ENCODE measurements at regions not wholly inside any gene's neighbourhood (a gene's known extent, or its start where the extent isn't known, plus 50 kb on each side); places are given as distances from the start of the nearest gene placed in this dataset.

- DNase-seq (ENCODE audit: low read depth): no peak
- in situ Hi-C loops (cut with HindIII; ENCODE audit: low pct_unique_long_range_greater_than_20kb, low sequenced_read_pairs): no loop called here
Observed at GRCh38 chr2:16048466-16048865, 108.1 kb downstream of the MYCN start.

DNA sequence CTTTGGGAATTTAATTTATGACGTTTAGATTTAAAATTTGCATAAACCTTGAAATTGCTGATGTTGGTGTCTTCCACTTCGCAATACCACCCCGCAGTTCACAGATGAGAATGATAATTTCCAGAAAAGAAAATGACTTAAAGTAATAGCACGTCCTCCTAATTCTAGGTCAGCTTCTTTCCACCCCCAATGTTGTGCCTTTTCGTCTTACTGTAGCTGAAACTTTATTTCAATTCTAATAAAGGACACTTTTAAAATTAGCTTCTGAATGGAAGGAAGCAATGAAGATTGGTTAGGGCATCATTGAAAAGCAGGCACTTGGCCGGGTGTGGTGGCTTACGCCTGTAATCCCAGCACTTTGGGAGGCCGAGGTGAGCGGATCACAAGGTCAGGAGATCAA lies 107.4 kb downstream of the MYCN start:
- in situ Hi-C loops (cut with HindIII; ENCODE audit: low pct_unique_long_range_greater_than_20kb, low sequenced_read_pairs): no loop called here

GRCh38 chr2:16046649-16047048 lies 106.3 kb downstream of the MYCN start:
- no peak for DNase-seq (ENCODE audit: low read depth)
- in situ Hi-C loops (cut with HindIII; ENCODE audit: low pct_unique_long_range_greater_than_20kb, low sequenced_read_pairs): no loop called here

More for the DNA sequence above, 107.4 kb downstream of the MYCN start:
- no peak for DNase-seq (ENCODE audit: low read depth)

DNA sequence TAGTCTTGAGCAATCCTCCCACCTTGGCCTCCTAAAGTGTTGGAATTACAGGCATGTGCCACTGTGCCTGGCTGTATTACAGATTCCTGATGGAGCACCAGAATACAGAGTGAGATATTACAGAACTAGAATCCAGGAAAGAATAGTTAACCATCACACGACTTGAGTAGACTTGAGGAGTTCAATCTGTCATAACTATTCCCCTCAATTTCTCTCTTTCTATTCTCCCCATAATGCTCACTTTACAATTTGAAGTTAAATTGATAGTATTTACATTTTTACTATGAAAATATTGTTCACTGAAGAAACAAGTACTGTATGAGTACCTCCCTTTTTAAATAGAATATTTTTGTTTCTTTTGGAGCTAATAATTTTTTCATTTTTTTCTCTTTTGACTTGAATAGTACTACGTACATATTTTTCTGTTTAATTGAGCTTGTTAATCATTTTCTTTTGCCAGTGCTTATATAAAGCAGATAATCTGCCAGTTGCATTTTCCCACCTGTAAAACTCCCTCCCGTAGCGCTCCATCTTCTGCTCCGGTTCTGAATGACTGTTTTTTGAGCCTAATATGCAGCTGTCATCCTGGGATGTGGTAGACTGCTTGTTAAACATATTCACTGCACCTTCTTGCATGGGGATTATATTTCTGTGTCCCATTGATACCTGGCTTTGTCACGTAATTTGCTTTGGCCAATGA lies 105.5 kb downstream of the MYCN start:
- DNase-seq (ENCODE audit: low read depth): no peak
- in situ Hi-C loops (cut with HindIII; ENCODE audit: low pct_unique_long_range_greater_than_20kb, low sequenced_read_pairs): no loop called here

GRCh38 chr2:16044946-16045456 lies 104.7 kb downstream of the MYCN start:
- DNase-seq (ENCODE audit: low read depth): no peak
- in situ Hi-C loops (cut with HindIII; ENCODE audit: low pct_unique_long_range_greater_than_20kb, low sequenced_read_pairs): no loop called here

GRCh38 chr2:16043627-16044026 lies 103.3 kb downstream of the MYCN start:
- in situ Hi-C loops (cut with HindIII; ENCODE audit: low pct_unique_long_range_greater_than_20kb, low sequenced_read_pairs): no loop called here
- DNase-seq (ENCODE audit: low read depth): no peak

- no peak for DNase-seq (ENCODE audit: low read depth)
- in situ Hi-C loops (cut with HindIII; ENCODE audit: low pct_unique_long_range_greater_than_20kb, low sequenced_read_pairs): no loop called here
Observed at GRCh38 chr2:16043192-16043591, 102.8 kb downstream of the MYCN start.

- DNase-seq (ENCODE audit: low read depth): no peak
- in situ Hi-C loops (cut with HindIII; ENCODE audit: low pct_unique_long_range_greater_than_20kb, low sequenced_read_pairs): no loop called here
Observed at GRCh38 chr2:16042201-16042700, 101.9 kb downstream of the MYCN start.

GRCh38 chr2:16040271-16041010 lies 100.1 kb downstream of the MYCN start:
- in situ Hi-C loops (cut with HindIII; ENCODE audit: low pct_unique_long_range_greater_than_20kb, low sequenced_read_pairs): no loop called here
- DNase-seq (ENCODE audit: low read depth): no peak

DNA sequence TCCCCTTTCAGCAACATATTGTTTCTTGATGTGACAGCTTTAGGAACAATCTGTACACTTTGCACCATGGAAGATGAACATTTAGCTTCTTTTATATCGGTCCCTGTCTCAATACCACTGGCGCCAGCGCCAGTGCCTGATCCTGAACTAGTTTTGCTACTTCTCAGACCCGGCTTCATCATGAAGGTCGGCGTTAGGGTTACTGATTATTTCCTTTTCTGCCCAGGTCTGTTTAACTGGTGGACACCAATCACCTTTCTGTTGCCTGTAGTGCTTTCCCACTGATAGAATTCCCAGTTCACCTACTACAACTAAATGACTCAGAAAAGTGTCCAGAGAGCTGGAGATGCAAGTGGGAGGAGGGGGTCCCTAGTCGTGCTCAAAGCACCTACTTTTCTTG lies 99.5 kb downstream of the MYCN start:
- in situ Hi-C loops (cut with HindIII; ENCODE audit: low pct_unique_long_range_greater_than_20kb, low sequenced_read_pairs): no loop called here
- no peak for DNase-seq (ENCODE audit: low read depth)

DNA sequence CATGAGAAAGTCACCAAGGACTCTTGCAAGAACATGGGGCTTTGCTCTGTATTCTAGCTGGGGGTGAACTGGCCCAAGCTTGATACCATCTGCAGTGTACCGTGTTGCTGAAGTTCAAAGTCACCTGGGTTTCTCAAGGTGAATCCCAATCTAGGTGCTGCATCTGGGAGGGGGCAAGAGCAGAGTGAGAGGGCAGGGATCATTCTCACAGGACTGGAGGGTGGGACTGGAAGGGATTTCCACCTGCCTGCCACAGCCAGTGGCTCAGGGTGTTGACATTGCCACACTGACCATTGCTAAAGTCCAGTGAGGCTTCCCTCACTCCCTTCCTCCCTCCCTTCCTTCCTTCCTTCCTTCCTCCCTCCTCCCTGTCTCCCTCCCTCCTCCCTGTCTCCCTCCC lies 98.7 kb downstream of the MYCN start:
- in situ Hi-C loops (cut with HindIII; ENCODE audit: low pct_unique_long_range_greater_than_20kb, low sequenced_read_pairs): no loop called here
- DNase-seq (ENCODE audit: low read depth): no peak

DNA sequence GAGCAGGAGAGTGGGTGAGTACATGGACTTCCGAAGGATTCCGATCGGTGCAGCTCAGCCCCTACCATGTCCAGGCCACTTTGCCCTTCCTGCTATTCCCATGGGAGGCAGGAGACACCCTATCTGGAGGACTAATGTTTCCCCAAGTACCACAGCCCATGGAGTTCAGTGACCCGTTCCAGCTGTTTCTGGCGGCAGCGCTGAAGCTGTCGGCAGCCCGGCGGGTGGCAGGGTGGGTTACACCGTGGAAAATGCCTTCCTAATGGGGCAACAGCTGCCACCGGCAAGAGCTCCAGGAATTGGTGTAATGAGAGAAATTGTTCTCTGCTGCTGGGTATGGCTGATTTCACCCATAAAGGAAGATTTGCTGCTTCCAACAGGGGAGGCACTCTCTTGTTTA lies 98.3 kb downstream of the MYCN start:
- in situ Hi-C loops (cut with HindIII; ENCODE audit: low pct_unique_long_range_greater_than_20kb, low sequenced_read_pairs): no loop called here

GRCh38 chr2:16037808-16038457 lies 97.6 kb downstream of the MYCN start:
- DNase-seq (ENCODE audit: low read depth): no peak
- in situ Hi-C loops (cut with HindIII; ENCODE audit: low pct_unique_long_range_greater_than_20kb, low sequenced_read_pairs): no loop called here

More for the DNA sequence above, 98.3 kb downstream of the MYCN start:
- DNase-seq (ENCODE audit: low read depth): no peak

- in situ Hi-C loops (cut with HindIII; ENCODE audit: low pct_unique_long_range_greater_than_20kb, low sequenced_read_pairs): no loop called here
Observed at GRCh38 chr2:16036951-16037350, 96.6 kb downstream of the MYCN start.

GRCh38 chr2:16035747-16036745 lies 95.7 kb downstream of the MYCN start:
- in situ Hi-C loops (cut with HindIII; ENCODE audit: low pct_unique_long_range_greater_than_20kb, low sequenced_read_pairs): no loop called here
- DNase-seq (ENCODE audit: low read depth): no peak

More at GRCh38 chr2:16036951-16037350, 96.6 kb downstream of the MYCN start:
- DNase-seq (ENCODE audit: low read depth): no peak

GRCh38 chr2:16034975-16035746 lies 94.8 kb downstream of the MYCN start:
- DNase-seq (ENCODE audit: low read depth): no peak
- in situ Hi-C loops (cut with HindIII; ENCODE audit: low pct_unique_long_range_greater_than_20kb, low sequenced_read_pairs): no loop called here
